ENCODE measurements at regions not wholly inside any gene's neighbourhood (a gene's known extent, or its start where the extent isn't known, plus 50 kb on each side); places are given as distances from the start of the nearest gene placed in this dataset.
A peak's percentile ranks its signal among the peaks of the same experiment; 100 is the strongest.

GRCh38 chr5:124182133-124182532 lies 564.3 kb downstream of the ZNF608 start:
- no peaks in the 10 kb centered on the region for H3K36me3 ChIP-seq (ENCODE audit: control insufficient read depth, insufficient read depth, low read length)
- no peak overlapping the region for H3K18ac ChIP-seq (ENCODE audit: low read length)
- no peak for DNase-seq
- H3K79me1 ChIP-seq (ENCODE audit: low read length): no peaks in the 10 kb centered on the region
- no peak overlapping the region for H2BK15ac ChIP-seq (replicated peaks; ENCODE audit: low read depth)
- no peak overlapping the region for H2AK5ac ChIP-seq (ENCODE audit: low read length)
- no peak overlapping the region for H3K4me3 ChIP-seq (ENCODE audit: low read length)
- H3K4me2 ChIP-seq (ENCODE audit: low read length): no peak overlapping the region
- H2BK5ac ChIP-seq (ENCODE audit: low read length): no peak overlapping the region
- no peaks in the 10 kb centered on the region for H3K4me1 ChIP-seq (ENCODE audit: control insufficient read depth, low read depth, low read length)
- no peak overlapping the region for H3K9ac ChIP-seq (ENCODE audit: low read length)
- no peaks in the 10 kb centered on the region for H3K79me2 ChIP-seq (ENCODE audit: control insufficient read depth, insufficient read depth, low read length)
- no peak overlapping the region for H3K4ac ChIP-seq (ENCODE audit: low read depth, low read length)
- H3K27me3 ChIP-seq (ENCODE audit: insufficient read depth, low read length, poor library complexity): no peaks in the 10 kb centered on the region
- no peak overlapping the region for H3K56ac ChIP-seq (ENCODE audit: low read length)
- no peak overlapping the region for H2BK120ac ChIP-seq (ENCODE audit: low read depth, low read length)
- H4K8ac ChIP-seq (ENCODE audit: low read depth, low read length): no peak overlapping the region
- H4K5ac ChIP-seq (ENCODE audit: low read length): no peak overlapping the region
- no peak overlapping the region for H3K27ac ChIP-seq (ENCODE audit: low read depth, low read length)
- no peak overlapping the region for H3K23ac ChIP-seq (ENCODE audit: low read length)

GRCh38 chr5:124180875-124181461 lies 565.5 kb downstream of the ZNF608 start:
- Histone ChIP-seq H2AK5ac (ENCODE audit: low read length) (no peak overlapping the region), H3K27me3 (ENCODE audit: insufficient read depth, low read length, poor library complexity) (no peaks in the 10 kb centered on the region), H3K4me2 (ENCODE audit: low read length) (no peak overlapping the region), H3K23ac (ENCODE audit: low read length) (no peak overlapping the region), H3K79me2 (ENCODE audit: control insufficient read depth, insufficient read depth, low read length) (no peaks in the 10 kb centered on the region), H3K4me3 (ENCODE audit: low read length) (no peak overlapping the region), H3K4ac (ENCODE audit: low read depth, low read length) (no peak overlapping the region), H3K27ac (ENCODE audit: low read depth, low read length) (no peak overlapping the region), H3K4me1 (ENCODE audit: control insufficient read depth, low read depth, low read length) (no peaks in the 10 kb centered on the region), H4K5ac (ENCODE audit: low read length) (no peak overlapping the region), H3K18ac (ENCODE audit: low read length) (no peak overlapping the region), H3K79me1 (ENCODE audit: low read length) (no peaks in the 10 kb centered on the region), H2BK15ac (replicated peaks; ENCODE audit: low read depth) (no peak overlapping the region), H2BK120ac (ENCODE audit: low read depth, low read length) (no peak overlapping the region), H3K36me3 (ENCODE audit: control insufficient read depth, insufficient read depth, low read length) (no peaks in the 10 kb centered on the region), H4K8ac (ENCODE audit: low read depth, low read length) (no peak overlapping the region), H3K56ac (ENCODE audit: low read length) (no peak overlapping the region), H2BK5ac (ENCODE audit: low read length) (no peak overlapping the region), H3K9ac (ENCODE audit: low read length) (no peak overlapping the region)
- no CpG with 5 or more reads among the region's 2 CpGs for WGBS (ENCODE audit: extremely low coverage, insufficient coverage, low lambda C conversion rate)
- DNase-seq: no peak

GRCh38 chr5:124180299-124180874 lies 566.1 kb downstream of the ZNF608 start:
- Histone ChIP-seq H3K18ac (ENCODE audit: low read length) (no peak overlapping the region), H4K5ac (ENCODE audit: low read length) (no peak overlapping the region), H3K79me2 (ENCODE audit: control insufficient read depth, insufficient read depth, low read length) (no peaks in the 10 kb centered on the region), H3K23ac (ENCODE audit: low read length) (no peak overlapping the region), H3K27ac (ENCODE audit: low read depth, low read length) (no peak overlapping the region), H3K27me3 (ENCODE audit: insufficient read depth, low read length, poor library complexity) (no peaks in the 10 kb centered on the region), H2BK120ac (ENCODE audit: low read depth, low read length) (no peak overlapping the region), H3K4me1 (ENCODE audit: control insufficient read depth, low read depth, low read length) (no peaks in the 10 kb centered on the region), H3K4me2 (ENCODE audit: low read length) (no peak overlapping the region), H2AK5ac (ENCODE audit: low read length) (no peak overlapping the region), H3K79me1 (ENCODE audit: low read length) (no peaks in the 10 kb centered on the region), H2BK5ac (ENCODE audit: low read length) (no peak overlapping the region), H3K9ac (ENCODE audit: low read length) (no peak overlapping the region), H3K56ac (ENCODE audit: low read length) (no peak overlapping the region), H2BK15ac (replicated peaks; ENCODE audit: low read depth) (no peak overlapping the region), H3K4me3 (ENCODE audit: low read length) (no peak overlapping the region), H4K8ac (ENCODE audit: low read depth, low read length) (no peak overlapping the region), H3K36me3 (ENCODE audit: control insufficient read depth, insufficient read depth, low read length) (no peaks in the 10 kb centered on the region), H3K4ac (ENCODE audit: low read depth, low read length) (no peak overlapping the region)
- no peak for DNase-seq
- WGBS (ENCODE audit: extremely low coverage, insufficient coverage, low lambda C conversion rate): no CpG with 5 or more reads among the region's 4 CpGs

GRCh38 chr5:124179819-124180218 lies 566.6 kb downstream of the ZNF608 start:
- H3K18ac ChIP-seq (ENCODE audit: low read length): no peak overlapping the region
- no peak overlapping the region for H3K27ac ChIP-seq (ENCODE audit: low read depth, low read length)
- H2BK5ac ChIP-seq (ENCODE audit: low read length): no peak overlapping the region
- H3K4me2 ChIP-seq (ENCODE audit: low read length): no peak overlapping the region
- no peak overlapping the region for H3K56ac ChIP-seq (ENCODE audit: low read length)
- no peaks in the 10 kb centered on the region for H3K27me3 ChIP-seq (ENCODE audit: insufficient read depth, low read length, poor library complexity)
- no peak for DNase-seq
- no peak overlapping the region for H2AK5ac ChIP-seq (ENCODE audit: low read length)
- H3K79me2 ChIP-seq (ENCODE audit: control insufficient read depth, insufficient read depth, low read length): no peaks in the 10 kb centered on the region
- no peaks in the 10 kb centered on the region for H3K79me1 ChIP-seq (ENCODE audit: low read length)
- no peak overlapping the region for H4K8ac ChIP-seq (ENCODE audit: low read depth, low read length)
- H3K36me3 ChIP-seq (ENCODE audit: control insufficient read depth, insufficient read depth, low read length): no peaks in the 10 kb centered on the region
- H3K4ac ChIP-seq (ENCODE audit: low read depth, low read length): no peak overlapping the region
- H4K5ac ChIP-seq (ENCODE audit: low read length): no peak overlapping the region
- no CpG with 5 or more reads among the region's 1 CpG for WGBS (ENCODE audit: extremely low coverage, insufficient coverage, low lambda C conversion rate)
- no peak overlapping the region for H3K9ac ChIP-seq (ENCODE audit: low read length)
- no peak overlapping the region for H2BK120ac ChIP-seq (ENCODE audit: low read depth, low read length)
- no peaks in the 10 kb centered on the region for H3K4me1 ChIP-seq (ENCODE audit: control insufficient read depth, low read depth, low read length)
- H2BK15ac ChIP-seq (replicated peaks; ENCODE audit: low read depth): no peak overlapping the region
- H3K4me3 ChIP-seq (ENCODE audit: low read length): no peak overlapping the region
- no peak overlapping the region for H3K23ac ChIP-seq (ENCODE audit: low read length)

- Histone ChIP-seq H2AK5ac (ENCODE audit: low read length) (no peak overlapping the region), H2BK15ac (replicated peaks; ENCODE audit: low read depth) (no peak overlapping the region), H3K4me2 (ENCODE audit: low read length) (no peak overlapping the region), H3K27me3 (ENCODE audit: insufficient read depth, low read length, poor library complexity) (no peaks in the 10 kb centered on the region), H2BK120ac (ENCODE audit: low read depth, low read length) (no peak overlapping the region), H3K4me1 (ENCODE audit: control insufficient read depth, low read depth, low read length) (no peaks in the 10 kb centered on the region), H3K36me3 (ENCODE audit: control insufficient read depth, insufficient read depth, low read length) (no peaks in the 10 kb centered on the region), H3K23ac (ENCODE audit: low read length) (no peak overlapping the region), H3K56ac (ENCODE audit: low read length) (no peak overlapping the region), H4K8ac (ENCODE audit: low read depth, low read length) (no peak overlapping the region), H3K4ac (ENCODE audit: low read depth, low read length) (no peak overlapping the region), H3K79me1 (ENCODE audit: low read length) (no peaks in the 10 kb centered on the region), H3K27ac (ENCODE audit: low read depth, low read length) (no peak overlapping the region), H2BK5ac (ENCODE audit: low read length) (no peak overlapping the region), H3K4me3 (ENCODE audit: low read length) (no peak overlapping the region), H3K79me2 (ENCODE audit: control insufficient read depth, insufficient read depth, low read length) (no peaks in the 10 kb centered on the region), H3K9ac (ENCODE audit: low read length) (no peak overlapping the region), H4K5ac (ENCODE audit: low read length) (no peak overlapping the region), H3K18ac (ENCODE audit: low read length) (no peak overlapping the region)
- no peak for DNase-seq
Measured at GRCh38 chr5:124178050-124178449, 568.4 kb downstream of the ZNF608 start.

- Histone ChIP-seq H4K5ac (ENCODE audit: low read length) (no peak overlapping the region), H3K27me3 (ENCODE audit: insufficient read depth, low read length, poor library complexity) (no peaks in the 10 kb centered on the region), H3K79me2 (ENCODE audit: control insufficient read depth, insufficient read depth, low read length) (no peaks in the 10 kb centered on the region), H3K27ac (ENCODE audit: low read depth, low read length) (no peak overlapping the region), H2BK5ac (ENCODE audit: low read length) (no peak overlapping the region), H3K4me2 (ENCODE audit: low read length) (no peak overlapping the region), H3K18ac (ENCODE audit: low read length) (no peak overlapping the region), H3K4ac (ENCODE audit: low read depth, low read length) (no peak overlapping the region), H3K23ac (ENCODE audit: low read length) (no peak overlapping the region), H3K4me1 (ENCODE audit: control insufficient read depth, low read depth, low read length) (no peaks in the 10 kb centered on the region), H3K56ac (ENCODE audit: low read length) (no peak overlapping the region), H3K9ac (ENCODE audit: low read length) (no peak overlapping the region), H3K36me3 (ENCODE audit: control insufficient read depth, insufficient read depth, low read length) (no peaks in the 10 kb centered on the region), H2AK5ac (ENCODE audit: low read length) (no peak overlapping the region), H3K79me1 (ENCODE audit: low read length) (no peaks in the 10 kb centered on the region), H3K4me3 (ENCODE audit: low read length) (no peak overlapping the region), H2BK120ac (ENCODE audit: low read depth, low read length) (no peak overlapping the region), H4K8ac (ENCODE audit: low read depth, low read length) (no peak overlapping the region), H2BK15ac (replicated peaks; ENCODE audit: low read depth) (no peak overlapping the region)
- peak; percentile 31 for DNase-seq
Measured at GRCh38 chr5:124176692-124177091, 569.7 kb downstream of the ZNF608 start.

Data from mesendoderm (in vitro differentiated cells).